ENCODE measurements at regions not wholly inside any gene's neighbourhood (a gene's known extent, or its start where the extent isn't known, plus 50 kb on each side); places are given as distances from the start of the nearest gene placed in this dataset.
A peak's percentile ranks its signal among the peaks of the same experiment; 100 is the strongest.
"Not testable (repeated sequence)": the region's sequence is repeated elsewhere in the genome, so short reads cannot be mapped to it uniquely, and the experiment has no call there.

DNA sequence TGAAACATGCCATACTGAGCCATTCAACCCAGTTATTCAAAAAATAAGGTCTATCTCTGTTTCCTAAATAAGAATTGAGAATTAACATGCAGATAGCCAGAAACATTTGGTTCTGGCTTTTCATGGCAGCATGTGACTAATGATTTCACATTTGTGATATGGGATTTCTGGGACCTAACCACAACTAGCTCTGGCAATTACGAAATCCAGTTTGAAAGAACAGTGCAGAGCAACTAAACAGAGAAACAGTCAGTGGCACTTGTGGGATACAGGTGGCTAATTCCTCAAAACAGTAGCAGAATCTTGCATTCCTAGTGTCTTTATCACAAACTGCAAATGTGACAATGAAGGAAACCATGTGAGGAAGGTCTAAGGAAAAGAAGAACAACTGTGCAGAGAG, 637.8 kb upstream of the CHAC2 start:
- Histone ChIP-seq H3K27me3 (ENCODE audit: control insufficient read depth, insufficient read depth, low read length) (no peaks in the 10 kb centered on the region), H3K9me3 (ENCODE audit: control insufficient read depth, low read depth, low read length) (no peaks in the 10 kb centered on the region), H3K36me3 (ENCODE audit: control insufficient read depth, insufficient read depth, low read length) (no peaks in the 10 kb centered on the region), H3K27ac (ENCODE audit: low read length) (no peak overlapping the region), H3K4me3 (ENCODE audit: low read length) (no peak overlapping the region), H3K4me1 (ENCODE audit: control insufficient read depth, insufficient read depth, low read length) (peaks cover 14% of the 10 kb centered on the region)
- peak in 1 of 2 donors; percentile 8 for DNase-seq
- WGBS (ENCODE audit: insufficient coverage, low lambda C conversion rate): 60% methylated on average over 1 of the region's 1 CpG

DNA sequence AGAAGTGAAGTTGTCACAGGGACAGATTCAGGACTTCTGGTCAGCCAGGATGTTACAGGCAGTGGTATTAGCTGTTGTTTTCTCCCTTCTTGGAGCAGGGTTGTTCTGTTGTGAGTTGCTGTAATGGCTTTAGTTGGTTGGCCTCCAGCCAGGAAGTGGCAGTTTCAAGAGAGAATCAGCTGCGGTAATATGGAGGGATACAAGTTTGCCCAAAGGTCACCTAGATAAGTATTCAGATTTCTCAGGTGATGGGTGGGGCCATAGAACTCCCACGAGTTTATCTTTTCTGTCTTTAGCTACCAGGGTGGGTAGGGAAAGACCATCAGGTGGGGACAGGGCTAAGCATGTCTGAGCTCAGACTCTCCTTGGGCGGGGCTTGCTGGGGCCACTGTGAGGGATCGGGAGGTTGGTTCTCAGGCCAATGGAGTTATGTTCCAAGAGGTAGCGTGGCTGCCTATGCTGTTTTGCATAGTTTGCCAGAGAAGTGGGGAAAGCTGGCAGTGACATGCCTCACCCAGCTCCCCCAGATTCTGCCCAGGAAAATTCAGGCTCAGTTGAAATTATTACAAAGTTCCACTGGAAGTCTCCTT, 640.4 kb upstream of the CHAC2 start:
- Histone ChIP-seq H3K27me3 (ENCODE audit: control insufficient read depth, insufficient read depth, low read length) (no peaks in the 10 kb centered on the region), H3K4me3 (ENCODE audit: low read length) (no peak overlapping the region), H3K9me3 (ENCODE audit: control insufficient read depth, low read depth, low read length) (no peaks in the 10 kb centered on the region), H3K27ac (ENCODE audit: low read length) (peak overlapping the region; percentile 88), H3K36me3 (ENCODE audit: control insufficient read depth, insufficient read depth, low read length) (no peaks in the 10 kb centered on the region), H3K4me1 (ENCODE audit: control insufficient read depth, insufficient read depth, low read length) (peaks cover 14% of the 10 kb centered on the region)
- DNase-seq: peak; percentile 84 to 93
- no CpG with 5 or more reads among the region's 5 CpGs for WGBS (ENCODE audit: insufficient coverage, low lambda C conversion rate)

DNA sequence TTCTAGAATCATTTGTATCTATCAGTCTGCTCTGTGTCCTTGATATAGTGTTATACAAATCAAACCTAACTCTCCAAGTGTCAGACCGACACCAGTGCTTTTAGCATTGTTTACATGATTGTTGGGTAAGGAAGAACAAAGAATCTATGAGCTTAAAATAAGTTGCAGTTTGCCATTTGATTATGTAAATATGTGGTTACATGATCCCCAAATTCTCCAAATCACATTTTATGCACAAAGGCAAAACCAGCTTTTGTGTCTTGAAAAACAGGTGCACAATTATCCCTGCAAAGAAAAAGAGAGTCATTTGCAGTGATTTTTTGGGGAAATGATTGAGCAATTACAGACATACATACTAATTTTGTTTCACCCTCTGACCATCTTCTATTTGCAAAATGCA, 652.6 kb upstream of the CHAC2 start:
- Histone ChIP-seq H3K9me3 (ENCODE audit: control insufficient read depth, low read depth, low read length) (no peaks in the 10 kb centered on the region), H3K4me3 (ENCODE audit: low read length) (no peak overlapping the region), H3K27ac (ENCODE audit: low read length) (no peak overlapping the region), H3K4me1 (ENCODE audit: control insufficient read depth, insufficient read depth, low read length) (no peaks in the 10 kb centered on the region), H3K27me3 (ENCODE audit: control insufficient read depth, insufficient read depth, low read length) (no peaks in the 10 kb centered on the region), H3K36me3 (ENCODE audit: control insufficient read depth, insufficient read depth, low read length) (no peaks in the 10 kb centered on the region)
- no CpG with 5 or more reads among the region's 1 CpG for WGBS (ENCODE audit: insufficient coverage, low lambda C conversion rate)
- no peak for DNase-seq

DNA sequence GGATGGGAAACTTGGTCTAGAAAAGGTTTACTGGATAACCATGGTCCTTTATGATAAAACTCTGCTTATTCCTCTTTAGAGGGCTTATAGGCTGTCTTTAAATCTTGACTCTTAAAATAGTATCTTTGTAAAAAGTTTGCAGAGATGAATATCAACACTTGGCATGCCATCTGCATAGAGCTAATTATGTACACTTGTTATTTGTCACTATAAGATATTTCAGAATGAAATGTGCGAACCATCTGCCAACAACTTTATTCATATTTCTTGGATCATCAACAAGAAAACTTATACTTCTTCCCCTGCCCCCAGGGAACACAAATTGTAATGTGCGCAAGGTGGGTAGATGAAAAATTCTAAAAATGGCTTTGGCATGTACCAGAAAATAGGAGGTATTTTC, 653.0 kb upstream of the CHAC2 start:
- H3K27me3 ChIP-seq (ENCODE audit: control insufficient read depth, insufficient read depth, low read length): no peaks in the 10 kb centered on the region
- 83% methylated on average over 1 of the region's 2 CpGs for WGBS (ENCODE audit: insufficient coverage, low lambda C conversion rate)

DNA sequence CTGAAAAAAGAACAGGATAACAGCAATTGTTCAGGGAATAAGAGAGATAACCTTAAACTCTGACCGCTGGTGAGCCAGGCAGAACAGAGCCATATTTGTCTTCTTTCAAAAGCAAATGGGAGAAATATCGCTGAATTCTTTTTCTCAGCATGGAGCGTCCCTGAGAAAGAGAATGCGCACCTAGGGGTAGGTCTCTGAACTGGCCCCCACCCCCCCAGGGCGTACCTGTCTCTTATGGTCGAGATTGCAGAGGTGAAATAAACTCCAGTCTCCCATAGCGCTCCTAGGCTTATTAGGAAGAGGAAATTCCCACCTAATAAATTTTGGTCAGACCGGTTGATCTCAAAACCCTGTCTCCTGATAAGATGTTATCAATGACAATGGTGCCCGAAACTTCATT, 655.2 kb upstream of the CHAC2 start:
- H3K27ac ChIP-seq (ENCODE audit: low read length); H3K4me3 ChIP-seq (ENCODE audit: low read length); H3K27me3 ChIP-seq (ENCODE audit: control insufficient read depth, insufficient read depth, low read length); H3K4me1 ChIP-seq (ENCODE audit: control insufficient read depth, insufficient read depth, low read length); H3K9me3 ChIP-seq (ENCODE audit: control insufficient read depth, low read depth, low read length); H3K36me3 ChIP-seq (ENCODE audit: control insufficient read depth, insufficient read depth, low read length); DNase-seq: not testable (repeated sequence)
- WGBS (ENCODE audit: insufficient coverage, low lambda C conversion rate): no CpG with 5 or more reads among the region's 9 CpGs

More for the DNA sequence above, 653.0 kb upstream of the CHAC2 start:
- Histone ChIP-seq H3K27ac (ENCODE audit: low read length) (no peak overlapping the region), H3K36me3 (ENCODE audit: control insufficient read depth, insufficient read depth, low read length) (no peaks in the 10 kb centered on the region), H3K4me3 (ENCODE audit: low read length) (no peak overlapping the region), H3K4me1 (ENCODE audit: control insufficient read depth, insufficient read depth, low read length) (no peaks in the 10 kb centered on the region), H3K9me3 (ENCODE audit: control insufficient read depth, low read depth, low read length) (no peaks in the 10 kb centered on the region)
- DNase-seq: no peak

DNA sequence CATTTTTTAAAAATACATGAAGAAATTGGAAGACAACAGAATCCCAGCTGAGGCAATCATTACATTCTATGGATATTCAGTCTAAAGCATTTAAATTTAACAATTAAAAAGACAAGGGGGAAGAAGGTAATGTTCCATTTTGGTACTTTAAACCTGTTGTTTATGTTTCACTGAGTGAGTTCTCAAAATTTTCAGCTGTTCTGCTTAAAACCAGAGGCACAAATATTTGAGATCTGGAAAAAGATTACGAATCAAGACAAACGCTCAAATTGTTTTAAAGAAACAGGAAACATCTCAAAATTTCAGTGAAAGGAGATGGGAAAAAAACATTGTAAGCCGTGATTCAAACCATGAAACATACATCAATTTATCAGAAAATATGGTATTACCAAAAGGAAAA, 656.2 kb upstream of the CHAC2 start:
- WGBS (ENCODE audit: insufficient coverage, low lambda C conversion rate): 85% methylated on average over 3 of the region's 3 CpGs
- Histone ChIP-seq H3K4me1 (ENCODE audit: control insufficient read depth, insufficient read depth, low read length) (no peaks in the 10 kb centered on the region), H3K27ac (ENCODE audit: low read length) (no peak overlapping the region), H3K36me3 (ENCODE audit: control insufficient read depth, insufficient read depth, low read length) (no peaks in the 10 kb centered on the region), H3K9me3 (ENCODE audit: control insufficient read depth, low read depth, low read length) (no peaks in the 10 kb centered on the region), H3K27me3 (ENCODE audit: control insufficient read depth, insufficient read depth, low read length) (no peaks in the 10 kb centered on the region), H3K4me3 (ENCODE audit: low read length) (no peak overlapping the region)
- DNase-seq: no peak

DNA sequence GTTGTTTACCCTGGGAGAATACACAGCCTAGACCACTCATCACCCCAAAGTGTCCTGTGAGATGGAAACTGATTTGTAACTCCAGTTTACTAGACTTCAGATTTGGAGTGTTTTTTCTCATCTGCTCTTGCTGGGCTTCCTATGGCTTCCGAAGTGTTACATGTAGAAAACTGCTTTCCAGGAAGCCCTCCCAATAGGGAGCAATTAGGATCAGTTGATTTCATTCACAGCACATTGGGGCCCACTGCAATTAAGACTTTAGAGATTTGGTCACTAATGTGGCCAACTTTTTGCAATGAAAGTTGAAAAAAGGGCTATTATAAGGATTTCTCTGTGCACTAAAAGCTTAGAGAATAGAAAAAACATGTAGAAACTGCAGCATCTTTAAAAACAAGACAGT, 656.6 kb upstream of the CHAC2 start:
- no peak for DNase-seq
- no CpG with 5 or more reads among the region's 1 CpG for WGBS (ENCODE audit: insufficient coverage, low lambda C conversion rate)
- Histone ChIP-seq H3K36me3 (ENCODE audit: control insufficient read depth, insufficient read depth, low read length) (no peaks in the 10 kb centered on the region), H3K4me1 (ENCODE audit: control insufficient read depth, insufficient read depth, low read length) (no peaks in the 10 kb centered on the region), H3K27me3 (ENCODE audit: control insufficient read depth, insufficient read depth, low read length) (no peaks in the 10 kb centered on the region), H3K9me3 (ENCODE audit: control insufficient read depth, low read depth, low read length) (no peaks in the 10 kb centered on the region), H3K27ac (ENCODE audit: low read length) (no peak overlapping the region), H3K4me3 (ENCODE audit: low read length) (no peak overlapping the region)

DNA sequence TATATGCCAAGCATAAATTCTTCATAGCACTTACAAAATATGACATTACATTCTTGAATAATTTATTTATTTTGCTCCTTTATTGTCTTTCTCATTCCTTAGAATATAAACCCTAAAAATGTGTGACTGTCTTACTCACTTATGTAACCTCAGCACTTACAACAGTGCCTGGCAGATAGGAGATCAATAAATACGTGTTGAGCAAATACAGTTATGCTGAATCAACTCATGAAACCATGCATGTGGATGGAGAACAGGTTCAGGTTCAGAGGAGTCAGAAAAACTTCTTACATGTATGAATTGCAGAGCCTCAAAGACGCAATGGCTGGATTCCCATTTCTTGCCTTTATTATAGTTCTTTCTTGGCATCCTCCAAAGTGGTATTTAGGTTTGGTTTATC, 659.4 kb upstream of the CHAC2 start:
- Histone ChIP-seq H3K4me3 (ENCODE audit: low read length) (no peak overlapping the region), H3K27ac (ENCODE audit: low read length) (no peak overlapping the region), H3K9me3 (ENCODE audit: control insufficient read depth, low read depth, low read length) (no peaks in the 10 kb centered on the region), H3K27me3 (ENCODE audit: control insufficient read depth, insufficient read depth, low read length) (no peaks in the 10 kb centered on the region), H3K36me3 (ENCODE audit: control insufficient read depth, insufficient read depth, low read length) (no peaks in the 10 kb centered on the region), H3K4me1 (ENCODE audit: control insufficient read depth, insufficient read depth, low read length) (no peaks in the 10 kb centered on the region)
- 100% methylated on average over 1 of the region's 2 CpGs for WGBS (ENCODE audit: insufficient coverage, low lambda C conversion rate)
- DNase-seq: no peak

DNA sequence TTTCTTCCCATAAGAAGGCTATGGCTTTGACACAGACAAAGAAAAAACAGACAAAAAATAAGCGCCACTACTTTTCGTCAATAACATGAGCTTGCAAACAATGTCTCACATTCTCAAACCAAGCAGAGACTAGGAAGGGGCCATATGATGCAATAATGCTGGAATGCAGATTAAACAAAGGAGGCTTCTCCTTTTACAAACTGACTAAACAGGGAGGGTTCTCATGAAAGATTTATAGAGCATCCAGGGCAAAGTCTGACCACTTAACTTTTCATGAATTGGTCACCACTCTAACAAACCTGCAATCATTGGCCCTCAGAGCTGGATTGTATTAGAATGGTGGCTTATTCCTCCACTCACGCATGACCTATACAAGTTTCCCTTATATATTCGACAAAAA, 663.3 kb upstream of the CHAC2 start:
- 60% methylated on average over 3 of the region's 4 CpGs for whole genome bisulfite sequencing (ENCODE audit: insufficient coverage, low lambda C conversion rate)
- Histone ChIP-seq H3K27ac (ENCODE audit: low read length) (no peak overlapping the region), H3K27me3 (ENCODE audit: control insufficient read depth, insufficient read depth, low read length) (no peaks in the 10 kb centered on the region), H3K4me3 (ENCODE audit: low read length) (no peak overlapping the region), H3K36me3 (ENCODE audit: control insufficient read depth, insufficient read depth, low read length) (no peaks in the 10 kb centered on the region), H3K9me3 (ENCODE audit: control insufficient read depth, low read depth, low read length) (no peaks in the 10 kb centered on the region), H3K4me1 (ENCODE audit: control insufficient read depth, insufficient read depth, low read length) (peaks cover 2% of the 10 kb centered on the region)
- DNase-seq: peak in 1 of 2 donors; percentile 17

DNA sequence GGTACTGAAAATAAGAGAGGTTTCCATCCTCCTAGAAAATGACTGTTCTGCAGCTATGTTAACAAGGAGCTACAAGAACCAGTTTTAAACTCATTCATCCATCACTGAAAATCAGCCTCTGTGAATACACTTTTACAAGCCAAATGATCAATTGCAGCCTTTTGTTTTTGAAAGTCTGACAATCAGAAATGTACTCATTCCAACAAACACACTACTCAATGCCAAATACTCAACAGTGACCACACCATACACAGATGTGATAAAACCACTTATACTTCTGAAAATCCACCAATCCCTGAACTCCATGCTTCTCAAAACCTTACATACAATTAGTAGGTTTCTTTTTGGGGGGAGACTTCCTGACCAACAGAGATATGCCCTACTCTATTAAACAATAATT, 663.9 kb upstream of the CHAC2 start:
- no peak for DNase-seq
- H3K27ac ChIP-seq (ENCODE audit: low read length): no peak overlapping the region

DNA sequence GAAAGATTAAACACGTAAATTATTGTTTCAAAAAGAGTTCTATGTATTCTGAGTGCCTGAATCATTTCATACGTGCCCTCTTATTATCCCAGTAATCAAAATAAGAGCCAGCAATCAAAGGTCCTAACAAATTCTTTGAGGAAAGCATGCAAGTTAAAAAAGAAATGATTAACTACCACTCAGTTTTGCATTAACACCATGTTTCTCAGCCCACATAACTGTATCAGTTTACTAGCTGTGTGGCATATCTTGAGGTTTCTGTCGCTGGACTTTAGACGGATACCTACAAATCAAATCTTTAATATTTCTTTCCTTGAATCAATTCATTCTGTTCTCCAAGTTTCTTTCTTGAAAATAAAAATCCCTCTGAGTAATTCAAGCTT, 668.9 kb upstream of the CHAC2 start:
- Histone ChIP-seq H3K27me3 (ENCODE audit: control insufficient read depth, insufficient read depth, low read length) (no peaks in the 10 kb centered on the region), H3K27ac (ENCODE audit: low read length) (peak overlapping the region; percentile 76), H3K9me3 (ENCODE audit: control insufficient read depth, low read depth, low read length) (no peaks in the 10 kb centered on the region), H3K36me3 (ENCODE audit: control insufficient read depth, insufficient read depth, low read length) (no peaks in the 10 kb centered on the region), H3K4me1 (ENCODE audit: control insufficient read depth, insufficient read depth, low read length) (peaks cover 2% of the 10 kb centered on the region), H3K4me3 (ENCODE audit: low read length) (no peak overlapping the region)
- peak; percentile 8 to 50 for DNase-seq
- WGBS (ENCODE audit: insufficient coverage, low lambda C conversion rate): 33% methylated on average over 1 of the region's 4 CpGs

More for the DNA sequence above, 663.9 kb upstream of the CHAC2 start:
- Histone ChIP-seq H3K4me1 (ENCODE audit: control insufficient read depth, insufficient read depth, low read length) (peaks cover 2% of the 10 kb centered on the region), H3K27me3 (ENCODE audit: control insufficient read depth, insufficient read depth, low read length) (no peaks in the 10 kb centered on the region), H3K4me3 (ENCODE audit: low read length) (no peak overlapping the region), H3K9me3 (ENCODE audit: control insufficient read depth, low read depth, low read length) (no peaks in the 10 kb centered on the region), H3K36me3 (ENCODE audit: control insufficient read depth, insufficient read depth, low read length) (no peaks in the 10 kb centered on the region)

Data from large intestine (tissue), 3 donors.